PC-9 (cell line): ENCODE measurements at regions not wholly inside any gene's neighbourhood (a gene's known extent, or its start where the extent isn't known, plus 50 kb on each side); places are given as distances from the start of the nearest gene placed in this dataset.

Experiments used
- CTCF ChIP-seq: fragments of 200-600 bp; sonication (generic); conservative IDR thresholded peaks from 2 replicates; pipeline ENCODE4 v1.6.1; 2017; ENCODE audit warnings: mixed run types, antibody characterized with exemption, mild to moderate bottlenecking, moderate library complexity
- EZH2 ChIP-seq: fragments of 200-600 bp; sonication (generic); IDR thresholded peaks from 2 replicates; pipeline ENCODE4 v1.8.0; 2017; ENCODE audit warnings: antibody characterized with exemption, low read depth

- TF ChIP-seq CTCF (no peak), EZH2 (no peak)
These were observed 295.4 kb downstream of the TFAP2C start for GRCh38 chr20:56924292-56925081.
